ENCODE measurements at regions not wholly inside any gene's neighbourhood (a gene's known extent, or its start where the extent isn't known, plus 50 kb on each side); places are given as distances from the start of the nearest gene placed in this dataset.

DNA sequence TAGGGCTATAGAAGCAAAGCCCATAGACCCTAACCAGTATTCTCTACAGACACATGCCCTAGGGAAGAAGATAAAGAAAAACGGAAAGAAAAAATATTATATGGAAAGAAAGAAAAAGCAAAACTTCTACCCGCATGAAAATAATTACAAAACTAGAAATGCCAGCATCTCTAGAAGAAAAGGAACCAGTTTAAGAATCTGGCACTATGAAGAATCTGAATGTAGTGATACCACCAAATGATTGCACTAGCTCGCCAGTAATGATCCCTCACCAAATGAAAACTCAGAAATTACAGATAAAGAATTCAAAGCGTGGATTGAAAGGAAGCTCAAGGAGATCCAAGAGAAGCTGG is 341.9 kb upstream of the GRIA1 start:
- TF ChIP-seq, protein P1, sequence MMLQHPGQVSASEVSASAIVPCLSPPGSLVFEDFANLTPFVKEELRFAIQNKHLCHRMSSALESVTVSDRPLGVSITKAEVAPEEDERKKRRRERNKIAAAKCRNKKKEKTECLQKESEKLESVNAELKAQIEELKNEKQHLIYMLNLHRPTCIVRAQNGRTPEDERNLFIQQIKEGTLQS (IDR thresholded peaks at IDR 0.05), result no peak
- TF ChIP-seq, protein P2, sequence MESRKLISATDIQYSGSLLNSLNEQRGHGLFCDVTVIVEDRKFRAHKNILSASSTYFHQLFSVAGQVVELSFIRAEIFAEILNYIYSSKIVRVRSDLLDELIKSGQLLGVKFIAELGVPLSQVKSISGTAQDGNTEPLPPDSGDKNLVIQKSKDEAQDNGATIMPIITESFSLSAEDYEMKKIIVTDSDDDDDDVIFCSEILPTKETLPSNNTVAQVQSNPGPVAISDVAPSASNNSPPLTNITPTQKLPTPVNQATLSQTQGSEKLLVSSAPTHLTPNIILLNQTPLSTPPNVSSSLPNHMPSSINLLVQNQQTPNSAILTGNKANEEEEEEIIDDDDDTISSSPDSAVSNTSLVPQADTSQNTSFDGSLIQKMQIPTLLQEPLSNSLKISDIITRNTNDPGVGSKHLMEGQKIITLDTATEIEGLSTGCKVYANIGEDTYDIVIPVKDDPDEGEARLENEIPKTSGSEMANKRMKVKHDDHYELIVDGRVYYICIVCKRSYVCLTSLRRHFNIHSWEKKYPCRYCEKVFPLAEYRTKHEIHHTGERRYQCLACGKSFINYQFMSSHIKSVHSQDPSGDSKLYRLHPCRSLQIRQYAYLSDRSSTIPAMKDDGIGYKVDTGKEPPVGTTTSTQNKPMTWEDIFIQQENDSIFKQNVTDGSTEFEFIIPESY (IDR thresholded peaks at IDR 0.05; ENCODE audit: extremely low read depth, insufficient replicate concordance, low read length), result no peak
